Endothelial cell of umbilical vein (primary cell): ENCODE measurements at regions not wholly inside any gene's neighbourhood (a gene's known extent, or its start where the extent isn't known, plus 50 kb on each side); places are given as distances from the start of the nearest gene placed in this dataset.
"Not testable (repeated sequence)": the region's sequence is repeated elsewhere in the genome, so short reads cannot be mapped to it uniquely, and the experiment has no call there.

ENCODE experiments used
- BruUV-seq: library from RNA; stranded (reverse); fragments of 400-500 nt; replicated peaks from 2 replicates; lab custom pipeline; 2021; lab: Mats Ljungman, UMichigan
- CTCF ChIA-PET: fragments of 300-600, 350-600 bp; sonication (Branson Sonifier 250); formaldehyde crosslinking; loops from one replicate; lab custom pipeline; 2021; ENCODE audit warnings: antibody characterized with exemption, inconsistent platforms; lab: Charles Lee
- POLR2A ChIA-PET: fragments of 300-600, 350-600 bp; sonication (Branson Sonifier 250); formaldehyde crosslinking; loops from one replicate; lab custom pipeline; 2021; ENCODE audit warnings: antibody characterized with exemption, inconsistent platforms; lab: Charles Lee
- DNase-seq: peaks from one replicate; pipeline ENCODE4 v3.0.0-alpha.2; 2011; ENCODE audit warnings: low read depth, low spot score
- FAIRE-seq: peaks from 2 replicates; lab custom pipeline; 2011; peaks lifted over from hg19 to GRCh38; lab: Jason Lieb, UNC
- H2AFZ ChIP-seq: 2 replicates; pipeline ENCODE4 v1.6.0; 2012; ENCODE audit warnings: low read depth, low read length, control low read depth, inconsistent platforms
- H3K27ac ChIP-seq: 2 replicates; pipeline ENCODE4 v1.5.1; 2011; ENCODE audit warnings: low read depth, mild to moderate bottlenecking, control low read depth, low read length, moderate library complexity; ENCODE audit not compliant: insufficient read depth
- H3K27me3 ChIP-seq, 2 experiments: 2 replicates each; pipeline versions ENCODE4 v1.6.0 to v1.6.1; 2011; ENCODE audit warnings: low read length in 2 of 2, mixed read lengths in 1 of 2; ENCODE audit not compliant: control insufficient read depth in 2 of 2, insufficient read depth in 2 of 2
- H3K36me3 ChIP-seq, 2 experiments: 2 replicates in 1 of 2; 3 replicates in 1 of 2; pipeline ENCODE4 v1.5.1; 2011; ENCODE audit warnings: low read length in 2 of 2, mild to moderate bottlenecking in 1 of 2, moderate library complexity in 1 of 2; ENCODE audit not compliant: control insufficient read depth in 2 of 2, insufficient read depth in 2 of 2; ENCODE audit errors: extremely low read depth in 1 of 2
- H3K4me1 ChIP-seq: 3 replicates; pipeline ENCODE4 v1.5.1; 2011; ENCODE audit warnings: mild to moderate bottlenecking, low read length; ENCODE audit not compliant: control insufficient read depth, insufficient read depth; ENCODE audit errors: extremely low read depth
- H3K4me2 ChIP-seq: 2 replicates; pipeline ENCODE4 v1.6.1; 2011; ENCODE audit warnings: low read length, control low read depth, mixed read lengths; ENCODE audit not compliant: insufficient read depth
- H3K4me3 ChIP-seq, 3 experiments: fragments of 200-600 bp in 1 of 3; sonication (generic), shearing (Covaris generic) in 1 of 3; replicated peaks in 1 of 3; 2 replicates each; pipeline ENCODE4 v1.5.1; 2011 to 2016; ENCODE audit warnings: control low read depth in 3 of 3, low read length in 3 of 3, mild to moderate bottlenecking in 2 of 3, inconsistent platforms in 1 of 3, low read depth in 1 of 3, moderate library complexity in 1 of 3; ENCODE audit not compliant: insufficient read depth in 1 of 3
- H3K79me2 ChIP-seq: 2 replicates; pipeline ENCODE4 v1.6.0; 2012; ENCODE audit warnings: low read length, inconsistent platforms; ENCODE audit not compliant: control insufficient read depth, insufficient read depth
- H3K9ac ChIP-seq: replicated peaks from 2 replicates; pipeline ENCODE3; 2011; ENCODE audit warnings: low read length, control low read depth; ENCODE audit not compliant: insufficient read depth; ENCODE audit errors: extremely low read depth
- H3K9me1 ChIP-seq: replicated peaks from 3 replicates; pipeline ENCODE4 v1.6.0; 2011; ENCODE audit warnings: mild to moderate bottlenecking, low read length; ENCODE audit not compliant: control insufficient read depth, insufficient read depth; ENCODE audit errors: extremely low read depth
- H3K9me3 ChIP-seq: replicated peaks from 2 replicates; pipeline ENCODE4 v1.5.1; 2012; ENCODE audit warnings: low read length, inconsistent platforms; ENCODE audit not compliant: control insufficient read depth, insufficient read depth
- H4K20me1 ChIP-seq: replicated peaks from 2 replicates; pipeline ENCODE3; 2011; ENCODE audit warnings: mild to moderate bottlenecking, low read length; ENCODE audit not compliant: control insufficient read depth, insufficient read depth; ENCODE audit errors: extremely low read depth
- EZH2 ChIP-seq: IDR thresholded peaks from 2 replicates; pipeline ENCODE4 v1.6.1; 2012; ENCODE audit warnings: borderline replicate concordance, low read depth, mild to moderate bottlenecking, moderate library complexity, low read length, inconsistent platforms; ENCODE audit not compliant: severe bottlenecking
- FOS ChIP-seq: IDR thresholded peaks from 2 replicates; pipeline ENCODE4 v1.6.1; 2011; ENCODE audit warnings: mild to moderate bottlenecking, low read length, moderate library complexity, borderline replicate concordance; ENCODE audit not compliant: insufficient read depth
- GATA2 ChIP-seq: IDR thresholded peaks from 2 replicates; pipeline ENCODE4 v1.7.0; 2011; ENCODE audit warnings: low read depth, mild to moderate bottlenecking, moderate library complexity, mixed read lengths, low read length; ENCODE audit not compliant: insufficient read length, insufficient read depth
- JUN ChIP-seq: IDR thresholded peaks from 2 replicates; pipeline ENCODE4 v1.6.1; 2011; ENCODE audit warnings: borderline replicate concordance, low read depth; ENCODE audit not compliant: insufficient read length, insufficient read depth
- MYC ChIP-seq: IDR thresholded peaks from one replicate; pipeline ENCODE4 v1.6.1; 2011; ENCODE audit warnings: mild to moderate bottlenecking, low read depth, low read length
- POLR2A ChIP-seq: IDR thresholded peaks from 2 replicates; pipeline ENCODE4 v1.6.1; 2012; ENCODE audit warnings: low read depth, mild to moderate bottlenecking, control low read depth, low read length
- POLR2AphosphoS5 ChIP-seq: IDR thresholded peaks from 2 replicates; pipeline ENCODE4 v1.6.1; 2012; ENCODE audit warnings: low read depth, mild to moderate bottlenecking, control low read depth, low read length, moderate library complexity; ENCODE audit not compliant: insufficient read depth
- dilution Hi-C: fragments of 300-500 bp; cut with MboI; formaldehyde crosslinking; loops from one replicate; pipeline ENCODE4 v1.15.0; 2019; ENCODE audit warnings: low sequenced_read_pairs; ENCODE audit not compliant: extremely low pct_ligation_motif_present
- intact Hi-C: fragments of 100-400 bp; cut with micrococcal nuclease; formaldehyde crosslinking; loops from one replicate; pipeline ENCODE4 v1.10.0; 2022
- TF ChIP-seq, protein P1 (sequence below), 2 donors: IDR thresholded peaks; 1 replicate in 1 of 2; 2 replicates in 1 of 2; pipeline ENCODE4 v1.5.1; 2011; ENCODE audit warnings: low read length in 2 of 2, mild to moderate bottlenecking in 2 of 2, moderate library complexity in 2 of 2, control low read depth in 1 of 2, inconsistent platforms in 1 of 2, low read depth in 1 of 2; ENCODE audit not compliant: insufficient read depth in 1 of 2; ENCODE audit errors: extremely low read depth in 1 of 2
- TF ChIP-seq, protein P2 (sequence below): IDR thresholded peaks from 2 replicates; pipeline ENCODE4 v1.6.1; 2011; ENCODE audit not compliant: insufficient read depth, insufficient read length

DNA sequence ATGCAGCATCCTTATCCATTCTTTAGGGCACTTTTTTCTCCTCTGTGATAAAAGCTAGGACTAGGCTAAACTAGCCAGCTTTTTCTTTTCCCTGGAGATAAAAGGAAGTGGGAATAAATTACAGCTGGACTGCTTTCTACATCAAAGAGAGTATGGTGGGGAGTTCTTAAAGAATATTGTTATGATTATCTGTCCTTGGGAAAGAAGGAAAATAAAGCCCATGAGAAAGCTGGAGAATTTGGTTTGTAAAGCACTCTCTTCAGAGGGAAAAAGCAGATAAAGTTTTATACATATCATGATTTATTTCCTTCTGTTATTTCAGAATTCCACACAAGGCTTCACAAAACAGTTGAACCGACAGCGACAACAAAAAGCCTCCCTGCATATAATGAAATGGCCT, 923.0 kb downstream of the DIPK2A start:
- ChIA-PET POLR2A (no interaction called here), CTCF (interaction anchor here (0.6 kb wide), 1 partner anchor 254 kb away, joined by 3 read pairs; no protein-coding TSS in a partner anchor)
- Histone ChIP-seq H3K4me3 (no peak overlapping the region), H4K20me1 (no peaks in the 10 kb centered on the region), H3K79me2 (no peaks in the 10 kb centered on the region), H3K9me3 (no peaks in the 10 kb centered on the region), H3K27ac (no peak overlapping the region), H2AFZ (no peak overlapping the region), H3K9me1 (no peaks in the 10 kb centered on the region), H3K36me3 (no peaks in the 10 kb centered on the region), H3K9ac (no peak overlapping the region), H3K4me1 (no peaks in the 10 kb centered on the region), H3K4me2 (no peak overlapping the region), H3K27me3 (no peaks in the 10 kb centered on the region)
- DNase-seq = no peak
- dilution Hi-C loops = no loop called here
- TF ChIP-seq GATA2 (no peak), EZH2 (no peak), POLR2A (no peak), MYC (no peak)
- intact Hi-C loops = no loop called here
- no TSS peak for BruUV-seq
- no peak for FAIRE-seq

DNA sequence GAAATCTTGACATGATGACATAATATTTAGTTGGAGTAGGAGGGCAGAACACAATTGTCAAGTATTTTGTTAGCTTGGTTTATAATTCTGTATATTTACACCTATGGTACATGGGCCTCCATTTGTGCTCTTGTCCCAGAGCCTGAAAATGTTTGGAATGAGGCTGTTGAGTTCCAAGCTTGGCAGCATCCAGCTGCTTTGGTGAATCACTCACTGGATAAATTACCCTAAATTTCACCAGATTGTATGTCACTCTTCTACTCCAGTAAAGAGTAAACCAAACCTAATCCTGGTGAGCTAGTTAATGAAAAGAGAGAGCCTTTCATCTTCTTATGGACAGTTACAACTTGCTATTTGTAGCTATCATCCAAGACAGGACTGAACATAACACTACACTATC, 928.7 kb downstream of the DIPK2A start:
- H3K9me1 ChIP-seq = no peaks in the 10 kb centered on the region
- H3K27ac ChIP-seq = no peak overlapping the region
- H4K20me1 ChIP-seq = no peaks in the 10 kb centered on the region
- H3K27me3 ChIP-seq = no peaks in the 10 kb centered on the region
- no peaks in the 10 kb centered on the region for H3K36me3 ChIP-seq
- ChIA-PET CTCF (no interaction called here), POLR2A (no interaction called here)
- no peak for DNase-seq
- H3K4me3 ChIP-seq = no peak overlapping the region
- H3K4me2 ChIP-seq = no peak overlapping the region
- dilution Hi-C loops = no loop called here
- intact Hi-C loops = no loop called here
- no peak for FAIRE-seq
- no peaks in the 10 kb centered on the region for H3K79me2 ChIP-seq
- TF ChIP-seq POLR2AphosphoS5 (no peak), JUN (no peak), FOS (no peak), MYC (no peak), GATA2 (no peak), POLR2A (no peak), EZH2 (no peak)
- TF ChIP-seq, protein P1, sequence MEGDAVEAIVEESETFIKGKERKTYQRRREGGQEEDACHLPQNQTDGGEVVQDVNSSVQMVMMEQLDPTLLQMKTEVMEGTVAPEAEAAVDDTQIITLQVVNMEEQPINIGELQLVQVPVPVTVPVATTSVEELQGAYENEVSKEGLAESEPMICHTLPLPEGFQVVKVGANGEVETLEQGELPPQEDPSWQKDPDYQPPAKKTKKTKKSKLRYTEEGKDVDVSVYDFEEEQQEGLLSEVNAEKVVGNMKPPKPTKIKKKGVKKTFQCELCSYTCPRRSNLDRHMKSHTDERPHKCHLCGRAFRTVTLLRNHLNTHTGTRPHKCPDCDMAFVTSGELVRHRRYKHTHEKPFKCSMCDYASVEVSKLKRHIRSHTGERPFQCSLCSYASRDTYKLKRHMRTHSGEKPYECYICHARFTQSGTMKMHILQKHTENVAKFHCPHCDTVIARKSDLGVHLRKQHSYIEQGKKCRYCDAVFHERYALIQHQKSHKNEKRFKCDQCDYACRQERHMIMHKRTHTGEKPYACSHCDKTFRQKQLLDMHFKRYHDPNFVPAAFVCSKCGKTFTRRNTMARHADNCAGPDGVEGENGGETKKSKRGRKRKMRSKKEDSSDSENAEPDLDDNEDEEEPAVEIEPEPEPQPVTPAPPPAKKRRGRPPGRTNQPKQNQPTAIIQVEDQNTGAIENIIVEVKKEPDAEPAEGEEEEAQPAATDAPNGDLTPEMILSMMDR (IDR thresholded peaks at IDR 0.05; ENCODE audit: extremely low read depth in 1 of 2, insufficient read depth in 1 of 2, low read depth in 1 of 2, low read length in 2 of 2) = no peak
- TF ChIP-seq, protein P2, sequence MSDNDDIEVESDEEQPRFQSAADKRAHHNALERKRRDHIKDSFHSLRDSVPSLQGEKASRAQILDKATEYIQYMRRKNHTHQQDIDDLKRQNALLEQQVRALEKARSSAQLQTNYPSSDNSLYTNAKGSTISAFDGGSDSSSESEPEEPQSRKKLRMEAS = no peak
- no peaks in the 10 kb centered on the region for H3K4me1 ChIP-seq
- no peak overlapping the region for H3K9ac ChIP-seq
- no peaks in the 10 kb centered on the region for H3K9me3 ChIP-seq
- BruUV-seq = no TSS peak
- no peak overlapping the region for H2AFZ ChIP-seq

DNA sequence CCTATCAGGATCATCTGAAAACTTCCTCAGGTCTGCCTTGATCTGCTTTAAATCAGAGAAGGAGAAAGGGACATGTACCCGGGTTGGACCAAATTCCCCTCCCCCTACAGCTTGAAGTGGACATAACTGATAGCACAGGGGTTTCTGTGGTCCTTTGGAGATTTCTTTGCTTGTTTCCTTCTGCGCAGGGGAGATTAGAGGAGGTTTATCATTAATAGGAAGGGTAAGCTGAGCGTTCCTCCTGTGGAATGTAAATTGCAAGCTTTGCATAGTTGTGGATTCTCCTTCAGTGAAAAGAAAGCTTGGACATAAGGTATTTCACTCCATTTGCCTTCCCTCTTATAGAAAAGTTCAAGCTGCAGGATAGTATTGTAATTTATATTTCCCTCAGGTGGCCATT, 936.0 kb downstream of the DIPK2A start:
- H3K4me3 ChIP-seq, H3K4me2 ChIP-seq, H3K4me1 ChIP-seq, H3K36me3 ChIP-seq, POLR2A ChIA-PET, H3K9me3 ChIP-seq, dilution Hi-C loops, H4K20me1 ChIP-seq, DNase-seq, BruUV-seq, CTCF ChIA-PET, FAIRE-seq, H2AFZ ChIP-seq, H3K27ac ChIP-seq, H3K9me1 ChIP-seq, H3K9ac ChIP-seq, H3K79me2 ChIP-seq, intact Hi-C loops, H3K27me3 ChIP-seq: not testable (repeated sequence)
